T-helper 2 cell (primary cell): ENCODE measurements at regions not wholly inside any gene's neighbourhood (a gene's known extent, or its start where the extent isn't known, plus 50 kb on each side); places are given as distances from the start of the nearest gene placed in this dataset.

Experiments
- DNase-seq, 5 experiments: peaks; one replicate each; pipeline versions ENCODE4 v3.0.0 to v3.0.0-alpha.2; 2012 to 2022

DNA sequence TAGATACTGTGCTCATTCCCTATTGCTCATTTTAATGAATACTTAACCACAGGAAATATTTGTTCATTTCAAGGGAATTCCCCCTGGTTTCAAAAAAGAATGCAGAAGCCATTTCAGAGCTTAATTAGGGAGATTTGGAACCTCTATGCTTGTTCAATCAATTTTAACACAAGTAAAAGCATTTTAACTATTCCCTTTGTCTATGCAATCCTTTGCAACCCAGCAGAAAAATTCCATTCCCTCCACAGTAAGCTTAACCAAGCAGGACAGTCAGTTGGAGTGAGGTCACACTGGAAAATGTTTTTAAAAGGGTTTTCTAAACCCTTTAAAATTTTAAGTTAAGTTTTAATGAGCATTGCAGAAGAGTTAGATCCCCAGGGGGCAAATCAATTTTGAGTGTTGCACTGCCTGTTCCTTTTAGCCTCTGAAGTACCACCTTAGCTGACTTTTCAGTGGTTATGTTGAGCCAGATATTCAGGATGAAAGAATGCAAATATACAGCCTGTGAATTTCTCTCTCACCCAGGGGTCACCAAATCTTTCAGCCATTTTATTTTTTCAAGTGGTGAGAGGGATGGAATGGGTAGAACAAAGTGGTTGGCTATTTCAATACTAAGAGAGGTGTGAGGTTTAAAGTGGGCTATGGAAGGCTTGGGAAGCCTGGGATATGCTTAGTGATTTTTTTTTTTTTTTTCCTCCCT is 356.2 kb upstream of the NUDT12 start:
- no peak for DNase-seq

DNA sequence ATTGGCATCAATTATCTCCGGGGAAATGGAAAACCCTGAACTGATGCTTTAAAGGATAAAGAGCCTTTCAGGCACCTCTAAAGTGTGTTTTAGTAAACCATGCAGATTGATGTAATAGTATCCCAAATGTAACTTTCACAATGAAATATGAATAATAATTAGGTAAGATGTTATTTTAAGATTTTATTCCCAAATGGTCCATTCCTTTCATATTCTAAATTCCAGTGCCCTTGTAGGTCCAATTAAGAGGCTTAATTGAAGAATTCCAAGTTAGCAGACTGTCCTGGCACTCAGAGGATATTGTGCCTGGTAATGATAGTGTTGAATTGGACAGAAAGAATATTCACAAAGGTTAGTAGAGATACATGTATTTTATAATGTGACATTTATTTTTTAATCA is 352.5 kb upstream of the NUDT12 start:
- DNase-seq, result no peak

DNA sequence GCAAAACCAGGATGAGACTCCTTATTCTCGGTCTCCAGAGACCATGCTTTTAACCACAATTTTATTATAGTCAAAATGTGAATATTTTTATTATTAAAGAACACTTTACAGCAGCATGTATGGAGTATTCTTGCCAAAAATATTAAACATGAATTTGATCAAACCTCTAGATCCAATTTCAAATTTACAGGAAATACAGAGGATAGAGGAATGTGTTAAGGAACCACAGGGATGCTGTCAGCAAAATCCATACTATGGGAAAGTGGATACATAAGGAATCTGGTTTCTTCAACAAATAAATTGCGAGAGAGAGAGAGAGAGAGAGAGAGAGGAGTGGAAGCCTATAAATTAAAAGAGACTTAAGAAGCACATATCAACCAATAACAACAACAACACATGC is 348.2 kb upstream of the NUDT12 start:
- no peak for DNase-seq

DNA sequence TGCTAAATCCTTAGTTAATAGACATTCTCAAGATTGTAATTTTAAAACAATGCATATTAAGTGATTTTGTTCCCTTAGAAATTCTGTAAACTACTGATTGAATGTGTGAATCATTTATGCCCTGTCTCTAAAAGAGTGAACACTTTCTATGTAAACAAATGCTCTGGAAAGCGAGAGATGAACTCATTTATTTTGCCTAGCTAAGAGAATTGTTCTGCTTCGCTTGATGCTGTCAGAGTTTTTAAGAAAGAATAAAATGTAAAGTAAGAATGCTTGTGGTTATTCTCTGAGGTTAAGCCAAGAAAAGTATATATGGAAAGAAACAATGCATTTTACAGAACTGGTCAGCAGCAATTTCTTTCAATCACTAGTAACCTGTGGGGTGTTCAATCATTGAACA is 347.4 kb upstream of the NUDT12 start:
- DNase-seq, result no peak

DNA sequence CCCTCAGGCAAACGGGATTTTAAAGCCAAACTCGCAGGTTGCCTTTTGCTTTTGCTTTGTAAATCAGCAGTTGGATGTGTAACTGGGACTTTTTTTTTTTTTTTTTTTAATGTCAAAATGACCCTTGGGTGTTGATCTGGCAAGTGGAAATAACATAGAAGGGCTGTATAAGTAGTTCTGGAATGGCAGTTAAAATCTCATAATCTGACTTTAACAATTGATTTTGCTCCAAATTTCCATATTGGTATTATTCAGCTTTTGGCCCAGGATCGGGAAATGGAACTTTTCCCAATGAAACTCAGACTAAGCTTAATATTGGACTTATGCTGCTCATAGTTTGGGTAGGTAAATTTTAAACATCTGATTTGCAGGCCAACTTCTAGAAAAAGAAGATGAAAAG is 346.8 kb upstream of the NUDT12 start:
- no peak for DNase-seq

DNA sequence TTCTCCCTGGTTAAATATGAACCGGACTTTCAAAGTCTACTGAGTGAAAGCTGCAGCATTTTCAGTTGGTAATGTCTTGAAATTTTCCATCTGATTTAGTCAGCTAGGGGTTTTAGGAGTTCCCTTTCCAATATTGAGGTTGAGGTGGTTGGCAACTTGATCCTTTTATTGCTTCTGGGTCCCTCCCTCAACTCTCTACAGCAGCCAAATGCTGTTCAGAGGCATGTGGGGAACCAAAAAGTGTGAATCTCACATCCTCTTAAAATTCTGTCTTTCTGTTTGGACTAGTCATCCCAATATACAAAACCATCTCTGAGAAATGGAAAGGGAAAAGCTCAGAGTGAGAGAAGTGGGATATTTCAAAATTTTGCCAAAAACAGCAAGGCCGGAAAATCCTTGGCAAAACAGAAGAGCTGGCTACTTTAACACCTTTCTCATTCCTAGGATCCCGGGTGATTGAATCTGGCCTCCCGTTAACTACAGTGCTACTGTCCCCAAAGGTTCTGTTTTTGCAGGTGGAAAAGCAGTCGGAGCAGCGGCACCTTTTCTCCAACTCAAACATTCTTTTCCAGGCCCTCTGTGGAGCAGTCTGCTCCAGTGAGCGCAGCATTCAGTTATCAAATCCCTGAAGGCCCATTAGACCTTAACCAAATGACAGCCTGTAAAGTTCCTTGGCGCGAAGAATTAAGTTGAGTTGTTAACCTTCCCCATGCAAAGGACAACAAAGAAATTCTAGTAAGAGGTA is 345.9 kb upstream of the NUDT12 start:
- no peak for DNase-seq

DNA sequence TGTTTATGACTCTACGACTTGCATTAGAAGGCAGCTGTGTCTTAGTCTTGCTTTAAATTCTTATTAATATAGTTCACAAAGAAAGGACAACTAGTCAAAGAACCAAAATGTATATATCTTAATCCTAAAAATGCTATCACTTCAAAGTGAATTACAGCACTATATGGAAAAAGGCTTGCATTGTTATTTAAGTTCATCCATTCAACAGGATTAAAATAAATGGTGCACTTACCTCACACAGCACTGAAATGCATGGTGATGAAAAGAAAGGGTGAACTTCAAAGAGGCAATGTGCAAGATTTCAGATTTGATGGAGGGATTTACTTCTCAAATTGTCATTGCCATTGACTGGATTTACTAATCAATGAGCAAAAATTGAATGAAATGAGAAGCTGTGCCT is 344.4 kb upstream of the NUDT12 start:
- no peak for DNase-seq

DNA sequence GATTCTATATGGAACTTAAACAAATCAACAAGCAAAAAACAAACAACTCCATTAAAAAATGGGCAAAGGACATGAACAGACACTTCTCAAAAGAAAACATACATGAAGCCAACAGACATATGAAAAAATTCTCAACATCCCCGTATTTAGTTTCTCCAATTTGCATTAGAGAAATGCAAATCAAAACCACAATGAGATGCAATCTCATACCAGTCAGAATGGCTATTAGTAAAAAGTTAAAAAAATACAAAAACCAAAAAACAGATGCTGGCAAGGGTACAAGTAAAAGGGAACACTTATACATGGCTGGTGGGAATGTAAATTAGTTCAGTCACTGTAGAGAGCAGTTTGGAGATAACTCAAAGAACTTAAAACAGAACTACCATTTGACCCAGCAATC is 342.1 kb upstream of the NUDT12 start:
- DNase-seq, result no peak

DNA sequence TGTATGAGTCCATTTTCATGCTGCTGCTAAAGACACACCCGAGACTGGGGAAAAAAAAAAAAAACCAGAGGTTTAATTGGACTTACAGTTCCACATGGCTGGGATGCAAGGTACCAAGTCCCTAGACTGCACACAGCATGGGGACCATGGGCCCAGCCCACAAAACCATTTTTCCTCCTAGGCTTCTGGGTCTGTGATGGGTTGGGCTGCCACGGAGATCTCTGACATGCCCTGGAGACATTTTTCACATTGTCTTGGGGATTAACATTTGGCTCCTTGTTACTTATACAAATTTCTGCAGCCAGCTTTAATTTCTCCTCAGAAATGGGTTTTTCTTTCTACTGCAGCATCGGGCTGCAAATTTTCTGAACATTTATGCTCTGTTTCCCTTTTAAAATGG is 340.3 kb upstream of the NUDT12 start:
- DNase-seq, result no peak

DNA sequence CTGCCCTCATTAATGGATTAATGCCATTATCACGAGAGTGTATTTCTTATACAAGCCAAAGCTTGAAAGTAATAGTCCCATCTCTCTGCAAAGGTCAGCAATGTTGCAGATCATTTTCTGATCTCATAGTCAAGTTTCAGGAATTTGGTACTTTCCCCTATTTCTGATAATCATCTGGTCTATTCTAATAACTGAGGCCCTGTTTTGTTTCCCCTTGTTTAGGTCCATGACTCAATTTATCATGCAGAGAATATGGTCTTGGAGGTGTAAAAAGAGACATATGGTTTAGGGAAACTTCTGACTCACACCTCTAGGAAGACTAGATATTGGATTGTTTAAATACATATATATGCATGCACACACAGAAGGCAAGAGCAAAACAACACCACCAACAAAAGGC is 339.3 kb upstream of the NUDT12 start:
- DNase-seq, result no peak

DNA sequence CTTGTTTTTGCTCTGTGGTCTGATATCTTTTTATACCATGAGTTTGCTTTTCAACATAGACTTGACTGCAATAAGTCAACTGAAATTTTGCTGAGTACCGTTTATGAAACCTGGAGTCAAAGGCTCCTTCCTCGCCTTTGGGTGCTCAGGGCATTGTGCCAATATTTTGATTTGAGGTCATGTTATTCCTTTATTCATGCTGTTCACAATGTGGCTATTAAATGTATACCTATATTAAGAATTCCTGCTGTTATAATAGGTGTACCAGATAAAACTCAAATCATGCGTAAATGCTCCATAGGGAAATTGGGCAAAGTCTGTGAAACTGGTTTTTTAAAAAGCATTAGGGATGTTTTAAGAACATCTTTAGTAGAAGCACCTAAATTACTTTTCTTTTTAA is 334.0 kb upstream of the NUDT12 start:
- no peak for DNase-seq

DNA sequence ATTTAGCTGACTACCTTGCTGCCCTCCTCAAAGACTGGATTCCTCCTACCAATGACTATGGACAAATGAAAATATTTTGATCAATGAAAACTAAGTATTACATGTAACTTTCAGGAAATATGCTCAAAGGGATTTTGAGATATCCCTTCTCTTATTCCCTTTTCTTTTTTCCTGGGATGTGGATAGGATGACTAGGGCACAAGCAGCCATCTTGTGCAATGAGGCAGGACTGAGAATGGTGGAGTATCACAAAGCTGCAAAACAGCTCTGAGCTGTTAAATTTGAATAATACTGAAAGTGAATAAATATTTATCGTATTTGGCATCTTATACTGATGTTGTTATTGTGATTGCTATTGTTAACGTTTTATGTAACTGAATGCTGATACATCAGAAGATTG is 333.1 kb upstream of the NUDT12 start:
- DNase-seq, result no peak

DNA sequence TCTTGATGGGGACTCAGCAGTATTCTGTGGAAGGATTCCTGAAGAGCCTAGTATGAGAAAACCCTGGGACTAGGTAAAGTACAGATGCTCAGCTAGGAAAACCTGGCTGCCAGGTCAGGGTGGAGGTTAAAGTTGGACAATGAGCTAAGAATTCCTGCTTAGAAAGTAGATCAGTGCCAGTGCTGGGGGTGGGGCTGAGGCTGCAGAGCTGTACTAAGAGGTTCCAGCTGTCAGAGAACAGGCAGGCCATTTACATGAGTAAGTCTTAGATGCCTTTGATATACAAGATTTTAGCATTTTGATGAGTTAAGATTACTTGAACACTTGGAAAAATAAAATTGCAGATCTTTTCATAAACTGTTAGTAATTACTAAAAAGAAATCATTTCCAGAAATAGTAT is 332.3 kb upstream of the NUDT12 start:
- no peak for DNase-seq

DNA sequence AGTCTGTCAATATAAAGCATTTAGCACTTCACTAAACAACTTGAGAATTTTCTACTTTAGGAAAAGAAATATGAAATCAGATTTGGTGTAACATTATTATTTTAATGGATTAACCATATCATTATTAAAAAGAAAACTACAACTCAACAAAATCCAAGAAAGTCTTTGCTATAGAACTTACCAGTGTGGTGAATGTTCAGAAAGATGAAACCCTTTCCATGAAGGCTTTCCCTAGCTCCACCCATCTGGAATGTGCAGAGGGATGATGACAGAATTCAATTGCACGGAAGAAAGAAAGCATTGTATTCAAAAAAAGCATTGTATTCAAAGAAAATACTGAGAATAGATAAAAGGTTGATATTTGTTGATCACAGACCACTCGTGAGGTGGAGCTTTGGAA is 328.6 kb upstream of the NUDT12 start:
- no peak for DNase-seq

DNA sequence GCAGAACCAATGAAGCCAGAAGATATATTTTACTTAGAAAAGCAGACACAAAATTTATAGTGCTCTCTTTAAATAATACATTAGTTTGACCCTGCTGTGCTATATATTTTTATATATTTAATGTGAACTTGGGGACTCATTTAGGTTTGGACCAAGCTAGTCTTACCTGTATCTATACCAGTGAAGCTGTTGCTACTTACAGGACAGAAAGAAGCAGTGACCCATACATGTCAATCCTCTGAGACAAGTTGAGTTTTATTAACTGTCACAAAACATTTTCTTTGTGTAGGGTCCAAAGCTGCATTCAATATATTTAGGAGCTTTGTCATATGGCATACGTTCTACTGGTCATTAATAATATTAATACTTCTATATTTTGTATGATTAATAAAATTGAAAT is 327.7 kb upstream of the NUDT12 start:
- no peak for DNase-seq

DNA sequence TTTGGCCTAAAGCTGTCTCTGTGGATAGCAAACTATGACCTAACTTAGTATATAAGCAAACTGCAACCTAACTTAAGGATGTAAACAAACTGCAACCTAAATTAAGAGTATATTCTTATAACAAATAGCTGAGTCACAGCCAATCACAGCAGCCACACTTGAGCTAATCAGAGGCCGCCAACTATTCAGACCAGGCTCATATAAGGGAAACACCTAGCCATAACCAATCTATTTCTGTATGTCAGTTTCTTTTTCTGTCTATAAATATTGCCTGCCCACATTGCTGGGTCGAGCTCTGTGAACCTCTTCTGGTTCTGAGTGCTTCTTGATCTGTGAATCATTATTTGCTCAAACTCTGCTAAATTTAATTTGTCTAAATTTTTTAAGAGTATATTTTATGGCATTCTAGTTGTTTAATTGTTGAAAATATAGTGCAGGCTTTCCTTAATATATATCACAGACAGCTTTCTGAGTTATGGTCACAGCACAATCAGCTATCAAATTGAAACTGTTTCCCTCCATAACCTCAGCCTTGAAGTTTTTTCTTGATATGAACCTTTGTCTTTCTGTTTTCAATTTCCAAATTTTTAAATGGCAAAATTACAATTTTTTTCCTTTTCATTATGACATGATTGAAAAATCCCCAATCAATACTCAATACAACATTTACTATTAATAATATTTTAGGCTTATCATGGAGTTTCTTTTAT is 327.1 kb upstream of the NUDT12 start:
- DNase-seq, result no peak

DNA sequence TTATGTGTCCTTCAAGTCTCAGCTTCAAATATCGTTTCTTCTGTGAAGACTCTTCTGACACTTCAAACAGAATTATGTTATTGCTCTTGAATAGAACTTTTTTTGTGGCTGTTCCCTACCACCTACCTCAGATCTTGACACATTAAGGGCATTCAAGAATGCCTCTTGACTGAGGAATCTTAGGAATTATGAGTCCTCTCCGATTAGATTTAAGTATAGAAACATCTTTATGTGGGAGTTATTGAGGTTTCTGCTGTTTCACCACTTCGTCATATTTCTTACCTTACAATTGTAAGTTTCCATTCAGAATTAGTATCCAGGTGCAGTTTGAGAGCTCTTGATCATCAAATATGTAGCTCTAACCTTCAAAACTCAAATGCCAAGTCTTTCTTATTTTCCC is 324.2 kb upstream of the NUDT12 start:
- DNase-seq, result no peak

DNA sequence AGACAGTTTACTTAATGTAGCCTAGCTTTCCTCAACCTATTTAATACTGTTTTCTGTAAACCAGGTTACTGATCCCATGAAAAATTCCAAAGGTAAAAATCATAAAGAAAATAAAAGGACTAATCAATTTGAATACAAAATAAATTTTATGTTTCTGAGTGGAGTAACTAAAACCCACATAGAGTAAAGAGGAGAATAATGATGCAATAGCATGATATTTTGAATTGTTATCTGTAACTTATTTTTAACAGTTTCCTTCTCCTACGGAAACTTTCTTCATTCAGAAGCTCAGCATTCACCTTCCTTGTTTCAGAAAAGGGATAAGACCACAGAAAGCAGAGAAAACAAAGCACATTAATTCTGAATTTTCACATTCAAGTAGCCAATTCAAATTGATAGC is 320.6 kb upstream of the NUDT12 start:
- no peak for DNase-seq

DNA sequence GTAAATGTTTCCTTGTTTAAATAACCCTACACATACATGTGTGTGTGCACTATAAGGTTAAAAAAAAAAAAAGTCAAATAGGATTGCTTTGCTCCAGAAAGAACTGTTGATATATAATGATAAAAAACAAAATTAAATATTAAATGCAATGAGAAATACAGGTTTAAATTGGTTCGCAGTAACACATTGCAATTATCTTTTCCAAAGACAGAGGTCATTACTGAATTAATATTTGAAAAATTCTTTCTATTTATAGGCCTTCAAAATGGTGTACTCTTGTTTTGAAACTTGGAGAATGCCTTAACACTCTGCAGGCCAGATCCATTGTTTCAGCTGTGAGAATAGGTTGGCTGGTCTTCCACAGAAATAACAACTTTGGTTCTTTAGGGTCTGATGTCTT is 319.0 kb upstream of the NUDT12 start:
- DNase-seq, result no peak

DNA sequence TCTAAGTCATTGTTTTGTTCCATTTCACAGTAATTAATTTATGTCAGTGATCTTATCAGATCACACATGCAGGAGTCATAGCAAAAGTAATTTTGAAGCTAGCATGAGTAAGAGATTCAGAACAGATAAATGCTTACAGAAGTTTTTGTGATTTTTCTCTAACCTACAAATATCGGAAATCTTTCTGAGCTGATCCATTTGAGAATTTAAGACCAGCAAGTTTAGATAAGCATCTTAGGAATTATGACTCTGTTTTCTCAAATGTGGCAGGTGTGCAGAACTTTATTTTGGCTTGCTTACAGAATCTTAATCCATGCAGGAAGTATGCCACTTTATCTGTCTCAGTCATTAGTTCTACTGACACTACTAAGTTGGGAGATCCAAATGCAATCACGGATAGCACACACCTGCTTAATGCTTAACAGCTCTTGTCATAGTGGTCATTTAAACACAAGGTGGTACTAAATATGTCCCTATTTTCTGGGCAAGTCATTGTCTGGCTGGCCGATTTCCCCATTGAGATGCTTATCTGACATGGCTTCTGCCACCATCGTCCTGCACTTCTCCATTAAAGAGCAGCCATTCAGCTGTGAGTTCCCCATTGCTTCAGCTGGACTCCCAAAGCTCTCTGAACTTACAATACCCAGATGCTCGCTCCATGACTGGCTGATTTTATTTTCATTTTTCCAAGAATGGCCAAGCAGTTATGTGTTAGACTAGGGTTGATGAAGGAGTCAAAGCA is 305.4 kb upstream of the NUDT12 start:
- DNase-seq, result peak in 1 of 5 experiments; percentile 76

DNA sequence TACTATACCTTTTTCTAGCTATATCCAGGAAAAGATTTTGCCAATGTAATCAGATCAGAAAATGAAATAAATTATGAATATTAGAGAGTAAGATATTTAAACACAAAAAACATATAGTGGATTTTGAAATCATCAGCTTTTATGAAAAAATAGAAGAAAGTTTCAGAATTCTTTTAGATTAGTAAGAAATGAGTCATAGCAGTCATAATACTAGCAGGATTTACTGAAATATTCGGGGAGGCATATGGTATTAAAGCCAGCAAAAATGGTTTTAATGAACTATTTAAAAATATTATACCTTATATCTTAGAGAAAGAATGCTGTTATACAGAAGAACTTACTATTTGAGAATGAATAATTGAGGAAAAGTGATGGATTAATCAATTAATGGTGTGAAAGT is 303.6 kb upstream of the NUDT12 start:
- DNase-seq, result no peak

DNA sequence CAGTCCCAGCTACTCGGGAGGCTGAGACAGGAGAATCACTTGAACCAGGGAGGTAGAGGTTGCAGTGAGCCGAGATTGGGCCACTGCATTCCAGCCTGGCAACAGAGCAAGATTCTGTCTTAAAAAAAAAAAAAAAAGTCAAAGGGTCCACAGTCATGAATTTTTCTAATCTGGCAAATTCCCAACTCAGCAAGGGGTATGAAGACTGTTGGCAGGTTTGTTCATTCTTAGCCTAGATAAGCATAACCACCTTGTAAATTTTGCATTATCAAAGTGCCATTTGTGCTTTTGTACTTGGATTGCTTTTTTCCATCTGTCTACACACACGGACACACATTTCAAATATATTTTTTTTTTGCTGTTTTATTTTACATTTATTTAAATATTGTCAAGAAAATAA is 299.8 kb upstream of the NUDT12 start:
- DNase-seq, result no peak

DNA sequence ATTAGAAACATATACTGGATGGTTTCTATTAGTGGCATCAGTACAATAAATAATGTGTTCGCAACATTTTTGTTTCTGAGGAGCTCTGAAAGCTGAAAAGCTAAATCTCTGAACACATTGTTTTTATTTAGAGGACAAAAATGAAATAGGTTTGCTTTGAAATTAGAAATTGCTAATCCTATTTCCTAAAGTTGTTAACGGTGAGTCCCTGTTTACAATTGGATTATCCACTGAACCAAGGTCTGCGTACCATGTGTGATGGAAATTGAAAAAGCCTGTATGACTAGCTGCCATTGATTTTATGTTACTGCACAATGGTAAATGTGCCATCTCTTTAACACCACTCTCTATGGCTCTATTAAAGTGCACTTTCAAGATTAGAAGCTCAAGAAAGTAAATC is 297.7 kb upstream of the NUDT12 start:
- DNase-seq, result no peak
